Loucy (cell line): ENCODE measurements at regions not wholly inside any gene's neighbourhood (a gene's known extent, or its start where the extent isn't known, plus 50 kb on each side); places are given as distances from the start of the nearest gene placed in this dataset.

Experiments
- H2AFZ ChIP-seq: fragments of 200-600 bp; sonication (generic); 2 replicates; pipeline ENCODE4 v1.6.0; 2016; ENCODE audit warnings: antibody characterized with exemption, mild to moderate bottlenecking, low read length, moderate library complexity
- H3F3A ChIP-seq: fragments of 200-600 bp; 2 replicates; pipeline ENCODE4 v1.6.0; 2016; ENCODE audit warnings: antibody characterized with exemption, low read depth, mild to moderate bottlenecking
- H3K27me3 ChIP-seq: fragments of 200-600 bp; sonication (generic); 2 replicates; pipeline ENCODE4 v1.6.1; 2014; ENCODE audit warnings: low read length, mild to moderate bottlenecking; ENCODE audit not compliant: insufficient read depth, poor library complexity, severe bottlenecking
- H3K36me3 ChIP-seq: fragments of 200-600 bp; sonication (generic); 2 replicates; pipeline ENCODE4 v1.6.1; 2016; ENCODE audit warnings: low read length; ENCODE audit not compliant: insufficient read depth
- H3K4me1 ChIP-seq: fragments of 200-600 bp; sonication (generic); 2 replicates; pipeline ENCODE4 v1.5.1; 2014; ENCODE audit warnings: low read length, mild to moderate bottlenecking; ENCODE audit not compliant: insufficient read depth, poor library complexity, severe bottlenecking
- H3K4me2 ChIP-seq: fragments of 200-600 bp; sonication (generic); 2 replicates; pipeline ENCODE4 v1.6.0; 2014; ENCODE audit warnings: antibody characterized with exemption, low read length, low read depth, mild to moderate bottlenecking; ENCODE audit not compliant: poor library complexity, severe bottlenecking
- H3K4me3 ChIP-seq: fragments of 200-600 bp; sonication (generic); 2 replicates; pipeline ENCODE4 v1.5.1; 2014; ENCODE audit warnings: low read length, mild to moderate bottlenecking, mixed read lengths; ENCODE audit not compliant: poor library complexity, severe bottlenecking
- H3K79me2 ChIP-seq: fragments of 200-600 bp; sonication (generic); 2 replicates; pipeline ENCODE4 v1.6.1; 2014; ENCODE audit warnings: low read length; ENCODE audit not compliant: insufficient read depth
- H3K9ac ChIP-seq: fragments of 200-600 bp; sonication (generic); 2 replicates; pipeline ENCODE4 v1.6.0; 2014; ENCODE audit warnings: mild to moderate bottlenecking, low read depth, low read length, moderate library complexity; ENCODE audit not compliant: poor library complexity, severe bottlenecking
- H3K9me2 ChIP-seq: fragments of 200-600 bp; sonication (generic); replicated peaks from 2 replicates; pipeline ENCODE4 v1.6.1; 2016; ENCODE audit warnings: low read depth, low read length, mixed read lengths
- H3K9me3 ChIP-seq: fragments of 200-600 bp; sonication (generic); 2 replicates; pipeline ENCODE4 v1.6.1; 2014; ENCODE audit warnings: mild to moderate bottlenecking, antibody characterized with exemption, low read length, low read depth; ENCODE audit not compliant: insufficient read depth
- H4K20me1 ChIP-seq: fragments of 200-600 bp; sonication (generic); 2 replicates; pipeline ENCODE4 v1.6.0; 2014; ENCODE audit warnings: antibody characterized with exemption, low read length, mild to moderate bottlenecking; ENCODE audit not compliant: insufficient read depth, poor library complexity, severe bottlenecking
- CTCF ChIP-seq: fragments of 200-600 bp; sonication (generic); conservative IDR thresholded peaks from 2 replicates; pipeline ENCODE4 v1.5.1; 2014; ENCODE audit warnings: mild to moderate bottlenecking, antibody characterized with exemption, low read length
- EZH2phosphoT487 ChIP-seq: fragments of 200-600 bp; IDR thresholded peaks from 2 replicates; pipeline ENCODE4 v1.6.1; 2018; ENCODE audit warnings: antibody characterized with exemption, mild to moderate bottlenecking, moderate library complexity, borderline replicate concordance

GRCh38 chr6:91509711-91510110, 922.8 kb upstream of the MAP3K7 start:
- Histone ChIP-seq H3K4me1 (no peaks in the 10 kb centered on the region), H2AFZ (no peak overlapping the region), H3F3A (no peaks in the 10 kb centered on the region), H3K27me3 (no peaks in the 10 kb centered on the region), H3K4me3 (no peak overlapping the region), H3K9me3 (no peaks in the 10 kb centered on the region), H3K9ac (no peak overlapping the region), H3K4me2 (no peak overlapping the region), H3K9me2 (no peaks in the 10 kb centered on the region), H3K36me3 (no peaks in the 10 kb centered on the region), H3K79me2 (no peaks in the 10 kb centered on the region), H4K20me1 (no peaks in the 10 kb centered on the region)
- TF ChIP-seq EZH2phosphoT487, result no peak
- no peak for TF ChIP-seq CTCF

DNA sequence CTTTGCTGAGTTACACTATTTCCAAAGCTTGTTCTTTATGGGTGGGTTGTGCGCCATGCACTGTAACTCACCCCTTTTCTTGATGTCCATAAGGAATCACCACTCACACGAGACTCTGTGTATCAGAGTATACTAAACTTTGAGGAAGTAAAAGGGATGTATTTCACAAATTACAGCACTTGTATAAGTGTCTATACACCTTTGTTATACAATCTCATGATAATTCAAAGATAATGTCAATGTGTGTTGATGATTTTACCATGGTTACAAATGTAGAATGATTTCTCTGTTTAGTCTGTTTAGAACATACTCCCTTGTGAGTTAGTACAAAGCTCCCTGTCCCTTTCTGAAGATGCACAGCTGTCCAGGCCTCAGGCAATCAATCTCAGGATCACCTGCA, 922.2 kb upstream of the MAP3K7 start:
- Histone ChIP-seq H3K27me3 (no peaks in the 10 kb centered on the region), H3K79me2 (no peaks in the 10 kb centered on the region), H3K9ac (no peak overlapping the region), H3K36me3 (no peaks in the 10 kb centered on the region), H3K9me3 (no peaks in the 10 kb centered on the region), H3F3A (no peaks in the 10 kb centered on the region), H3K4me3 (no peak overlapping the region), H4K20me1 (no peaks in the 10 kb centered on the region), H2AFZ (no peak overlapping the region), H3K4me2 (no peak overlapping the region), H3K9me2 (no peaks in the 10 kb centered on the region), H3K4me1 (no peaks in the 10 kb centered on the region)
- TF ChIP-seq EZH2phosphoT487 (no peak), CTCF (no peak)

GRCh38 chr6:91506509-91506908, 919.6 kb upstream of the MAP3K7 start:
- Histone ChIP-seq H2AFZ (no peak overlapping the region), H3K4me1 (no peaks in the 10 kb centered on the region), H3K9me2 (no peaks in the 10 kb centered on the region), H3F3A (no peaks in the 10 kb centered on the region), H3K9ac (no peak overlapping the region), H3K79me2 (no peaks in the 10 kb centered on the region), H3K4me2 (no peak overlapping the region), H4K20me1 (no peaks in the 10 kb centered on the region), H3K27me3 (no peaks in the 10 kb centered on the region), H3K4me3 (no peak overlapping the region), H3K36me3 (no peaks in the 10 kb centered on the region), H3K9me3 (no peaks in the 10 kb centered on the region)
- TF ChIP-seq CTCF (no peak), EZH2phosphoT487 (no peak)
